Amygdala (tissue), 56 donors: ENCODE measurements at regions not wholly inside any gene's neighbourhood (a gene's known extent, or its start where the extent isn't known, plus 50 kb on each side); places are given as distances from the start of the nearest gene placed in this dataset.
"Not testable (repeated sequence)": the region's sequence is repeated elsewhere in the genome, so short reads cannot be mapped to it uniquely, and the experiment has no call there.

Experiments used
- DNase-seq, 56 donors: peaks; one replicate each; lab custom pipeline; 2025; lab: John Stamatoyannopoulos, UW

DNA sequence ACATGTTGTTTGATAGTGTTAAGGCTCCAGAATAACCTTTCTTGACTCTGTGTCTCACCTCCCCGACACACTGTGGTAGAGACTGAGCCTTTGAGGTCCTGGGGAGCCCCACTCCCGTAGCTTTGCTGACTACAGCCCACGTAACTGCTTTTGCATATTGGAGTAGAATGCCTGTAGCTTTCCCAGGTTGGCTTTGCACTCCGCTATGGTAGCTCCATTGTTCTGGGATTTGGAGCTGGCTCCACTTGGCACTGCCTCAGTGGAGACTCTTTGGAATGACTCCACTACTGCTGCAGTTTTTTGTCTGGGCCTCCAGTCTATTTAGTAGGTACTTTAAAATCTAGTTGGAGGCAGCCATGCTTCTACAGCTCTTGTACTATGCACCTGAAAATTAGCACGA, 56.2 kb upstream of the ANXA1 start:
- peak in 13 of 56 donors; percentile 1 to 44 (median 7) for DNase-seq

DNA sequence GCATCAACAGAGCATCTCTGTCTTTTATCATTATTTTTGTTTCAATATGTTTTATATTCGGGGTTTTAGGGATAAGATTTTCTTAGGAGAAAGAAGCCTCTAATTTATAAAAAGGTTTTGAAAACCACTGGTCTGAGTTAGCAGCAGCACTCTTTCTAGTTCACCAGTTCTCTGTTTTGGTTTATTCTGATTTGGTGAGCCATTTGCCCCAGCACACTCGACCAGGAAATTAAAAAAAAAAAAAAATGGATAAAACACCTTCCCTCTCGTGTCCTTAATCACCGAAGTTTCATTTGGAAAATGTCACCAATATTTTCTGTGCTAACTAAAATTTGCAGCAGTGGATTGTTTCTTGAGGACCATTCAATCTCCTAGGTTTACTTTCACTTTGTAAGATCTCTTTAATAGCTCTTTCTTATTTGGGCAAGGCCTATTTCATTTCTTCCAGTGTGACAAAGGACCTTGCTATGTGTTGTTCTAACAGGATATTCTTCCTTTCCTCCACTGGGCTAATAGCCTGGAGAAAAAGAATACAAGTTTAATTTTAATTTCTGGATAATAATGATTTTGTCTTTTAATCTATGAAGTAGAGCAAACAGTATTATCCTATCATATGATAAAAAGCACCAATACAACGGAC, 57.8 kb upstream of the ANXA1 start:
- no peak for DNase-seq

DNA sequence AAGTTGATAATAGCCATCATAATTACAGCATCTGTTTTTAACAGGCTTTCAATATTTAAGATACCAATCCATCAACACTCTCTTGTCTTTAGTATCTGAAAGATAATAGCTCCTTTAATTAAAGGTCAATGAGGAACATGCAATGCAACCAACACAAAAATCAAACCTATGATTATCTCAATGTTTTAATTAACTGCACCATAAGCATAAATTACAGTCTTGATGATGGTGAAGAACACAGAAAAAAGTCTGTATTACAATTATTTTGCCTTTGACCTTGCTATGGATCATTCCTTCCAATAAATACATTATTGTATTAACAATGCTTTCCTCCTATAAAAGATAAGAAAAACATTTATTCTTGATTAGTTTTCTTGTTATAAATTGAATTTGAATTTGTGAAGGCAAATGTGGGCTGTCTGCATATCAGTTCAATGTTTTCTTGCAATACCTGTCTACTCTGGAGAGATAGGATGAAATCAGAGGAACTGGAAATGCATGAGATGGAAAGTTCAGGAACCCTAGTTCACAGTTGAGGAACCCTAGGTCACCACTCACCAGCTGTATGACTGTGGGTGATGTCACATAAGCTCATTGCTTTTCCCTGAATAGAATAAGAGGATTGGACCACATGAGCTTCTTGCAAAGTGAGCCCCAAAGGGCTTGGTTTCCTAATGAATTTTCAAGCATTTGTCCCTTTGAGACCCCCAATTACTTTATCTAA, 58.5 kb upstream of the ANXA1 start:
- DNase-seq, result no peak

DNA sequence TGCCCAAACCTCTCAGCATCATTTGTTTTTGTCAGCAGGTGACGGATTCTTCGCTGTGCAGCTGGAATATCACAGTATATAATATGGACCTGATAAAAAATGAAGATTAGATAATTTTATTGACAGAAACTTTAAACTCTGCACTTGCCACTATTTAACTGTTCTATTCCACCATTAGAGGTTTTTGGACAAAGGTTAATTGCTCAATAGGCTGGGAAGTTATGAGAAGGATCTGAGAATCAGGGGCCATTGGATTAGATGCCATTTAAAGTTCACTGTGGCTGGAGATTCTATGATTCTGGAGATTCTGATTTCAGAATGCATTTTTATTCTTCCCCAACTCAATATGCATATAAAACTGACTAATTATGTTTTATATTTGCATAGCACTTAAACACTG, 59.8 kb upstream of the ANXA1 start:
- DNase-seq, result no peak

DNA sequence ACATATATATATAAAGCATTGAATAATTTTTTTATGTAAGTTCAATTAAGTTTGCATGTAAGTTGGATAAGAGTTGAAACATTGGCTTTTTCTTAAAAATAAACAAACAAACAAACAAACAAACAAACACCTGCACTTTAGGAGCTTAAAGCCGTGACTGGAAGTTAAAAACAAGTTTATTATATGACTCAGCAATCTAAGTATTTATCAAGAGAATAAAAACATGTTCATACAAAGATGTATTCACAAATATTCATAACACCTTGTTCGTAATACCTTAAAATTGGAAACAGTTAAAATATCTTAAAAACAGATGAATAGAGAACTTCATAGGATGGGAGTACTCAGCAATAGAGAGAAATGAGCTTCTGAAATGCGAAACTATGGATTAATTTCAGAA, 61.5 kb upstream of the ANXA1 start:
- DNase-seq, result no peak

DNA sequence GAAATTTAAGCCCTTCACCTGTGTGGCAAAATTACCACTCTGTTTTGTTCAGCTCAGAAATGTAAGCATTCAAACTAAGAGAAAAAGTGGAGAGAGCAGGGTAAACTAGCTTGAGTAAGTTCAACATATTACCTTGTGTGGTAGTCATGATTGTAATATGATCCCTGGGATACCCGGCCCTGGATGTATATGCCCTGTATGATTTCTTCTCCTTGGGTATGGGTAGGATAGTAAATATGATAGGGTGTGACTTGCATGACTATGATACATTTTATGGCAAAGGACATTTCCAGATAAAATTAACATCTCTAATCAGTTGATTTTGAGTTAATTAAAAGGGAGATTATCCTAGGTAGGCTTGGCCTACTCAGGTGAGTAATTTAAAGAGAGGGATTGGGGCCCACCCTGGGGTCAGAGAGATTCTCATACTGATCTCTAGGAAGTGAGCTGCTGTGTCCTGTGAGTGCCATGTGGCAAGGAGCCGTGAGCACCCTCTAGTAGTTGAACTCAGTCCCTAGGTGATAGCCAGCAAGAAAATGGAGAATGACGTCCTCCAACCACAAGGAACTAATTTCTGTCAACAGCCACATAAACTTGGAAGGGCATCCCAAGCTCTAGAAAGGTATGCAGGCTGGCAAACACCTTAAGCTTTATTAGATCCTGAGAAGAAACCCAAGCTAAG, 62.2 kb upstream of the ANXA1 start:
- no peak for DNase-seq

DNA sequence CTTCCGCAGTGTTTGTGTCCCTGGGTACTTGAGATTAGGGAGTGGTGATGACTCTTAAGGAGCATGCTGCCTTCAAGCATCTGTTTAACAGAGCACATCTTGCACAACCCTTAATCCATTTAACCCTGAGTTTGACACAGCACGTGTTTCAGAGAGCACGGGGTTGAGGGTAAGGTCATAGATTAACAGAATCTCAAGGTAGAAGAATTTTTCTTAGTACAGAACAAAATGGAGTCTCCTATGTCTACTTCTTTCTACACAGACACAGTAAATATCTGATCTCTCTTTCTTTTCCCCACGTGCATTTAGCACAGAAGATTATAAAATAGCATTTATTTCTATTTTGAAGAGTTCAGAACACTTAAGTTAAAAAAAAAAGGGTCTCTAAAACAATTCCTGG, 63.8 kb upstream of the ANXA1 start:
- not testable (repeated sequence) for DNase-seq

DNA sequence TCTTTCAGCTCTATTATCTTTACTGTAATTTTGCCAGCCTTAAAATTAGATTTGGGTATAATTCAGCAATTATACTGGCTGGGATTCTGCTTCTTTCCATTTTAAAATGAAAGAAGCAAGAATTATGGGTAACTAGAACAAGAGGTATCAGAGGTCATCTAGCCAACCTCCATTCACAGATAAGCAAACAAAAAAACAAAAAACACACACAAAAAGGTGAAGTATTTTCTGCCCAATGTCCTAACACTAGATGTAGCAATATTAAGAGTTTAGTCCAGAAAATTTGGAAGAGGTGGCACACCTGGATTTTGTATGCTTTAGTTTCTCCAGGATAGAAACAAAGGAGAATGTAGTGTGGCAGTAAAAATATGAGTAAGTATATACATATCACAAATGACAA, 68.1 kb upstream of the ANXA1 start:
- DNase-seq, result no peak

DNA sequence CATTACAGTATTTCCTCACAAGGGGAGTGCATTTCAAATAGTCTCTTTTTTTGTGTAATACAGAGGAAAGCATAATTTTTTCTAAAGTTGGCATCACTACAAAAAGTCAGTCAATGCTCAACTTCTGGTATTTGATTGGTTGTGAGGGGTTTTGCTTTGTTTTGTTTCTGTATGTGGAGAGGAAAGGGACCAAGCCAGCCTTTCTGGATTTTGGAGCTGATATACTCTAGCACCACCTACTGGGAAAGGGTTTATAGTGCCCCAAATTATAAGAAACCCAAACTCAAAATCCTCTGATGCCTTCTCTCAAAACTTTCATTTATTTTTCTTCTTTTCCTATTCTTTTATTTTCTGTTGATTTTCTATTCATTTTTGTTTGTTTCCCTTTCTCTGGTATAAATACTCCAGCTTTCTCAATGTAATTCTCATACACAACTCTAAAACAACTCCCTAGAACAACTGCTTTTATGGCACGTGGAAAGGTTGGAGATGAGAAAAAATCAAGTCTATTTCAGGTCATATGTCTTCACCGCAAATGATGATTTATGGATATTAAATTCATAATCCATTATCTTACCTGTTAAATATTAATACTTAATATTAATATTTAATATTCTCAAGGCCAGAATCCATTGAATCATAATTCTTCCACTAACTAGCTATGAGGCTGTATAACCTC, 69.5 kb upstream of the ANXA1 start:
- peak in 5 of 56 donors; percentile 1 to 18 (median 3) for DNase-seq

DNA sequence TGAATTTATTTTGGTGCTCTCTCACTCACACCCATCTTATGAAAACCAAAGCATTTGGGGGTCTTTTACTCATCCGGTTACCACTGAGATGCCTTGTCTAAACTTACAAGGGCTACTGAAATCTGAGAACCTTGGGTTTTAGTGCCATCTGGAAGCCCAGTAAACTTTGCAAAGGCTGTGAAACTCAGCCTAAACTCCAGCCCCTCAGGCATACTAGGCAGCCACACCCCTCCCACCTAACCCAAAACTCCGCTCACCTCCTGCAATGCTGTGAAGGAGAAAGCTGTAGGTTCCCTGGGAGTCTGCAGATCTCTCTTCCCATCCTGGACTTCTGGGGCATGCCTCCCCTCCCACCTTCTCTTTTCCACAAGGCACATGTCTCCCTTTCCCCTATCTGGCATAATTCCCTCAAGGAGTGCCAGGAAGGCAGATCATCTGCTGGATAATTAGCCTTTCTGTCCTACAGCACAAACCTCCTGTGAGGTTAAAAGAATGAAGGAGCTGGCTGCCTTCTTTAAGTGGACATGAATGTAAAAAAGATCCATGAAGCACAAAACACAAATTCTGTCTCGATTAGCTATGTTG, 71.5 kb upstream of the ANXA1 start:
- DNase-seq, result no peak

DNA sequence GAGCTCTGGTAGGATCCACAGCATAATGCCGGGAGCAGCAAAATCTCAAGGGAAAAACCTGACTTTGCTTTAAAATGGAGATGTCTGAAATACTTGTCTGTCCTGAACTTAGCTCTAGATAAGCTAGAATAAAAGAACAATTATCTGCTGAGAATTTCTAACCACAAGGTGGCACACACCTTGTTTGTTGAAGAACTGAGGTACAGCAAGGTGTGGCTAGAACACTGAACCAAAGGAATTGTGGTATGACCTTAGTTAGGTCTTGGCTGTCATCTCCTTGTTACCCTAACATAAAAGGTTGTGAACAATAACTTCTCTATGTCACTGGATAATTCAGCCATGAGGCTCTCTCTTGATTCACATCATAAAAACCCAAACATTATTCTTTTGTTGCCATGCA, 72.3 kb upstream of the ANXA1 start:
- no peak for DNase-seq

DNA sequence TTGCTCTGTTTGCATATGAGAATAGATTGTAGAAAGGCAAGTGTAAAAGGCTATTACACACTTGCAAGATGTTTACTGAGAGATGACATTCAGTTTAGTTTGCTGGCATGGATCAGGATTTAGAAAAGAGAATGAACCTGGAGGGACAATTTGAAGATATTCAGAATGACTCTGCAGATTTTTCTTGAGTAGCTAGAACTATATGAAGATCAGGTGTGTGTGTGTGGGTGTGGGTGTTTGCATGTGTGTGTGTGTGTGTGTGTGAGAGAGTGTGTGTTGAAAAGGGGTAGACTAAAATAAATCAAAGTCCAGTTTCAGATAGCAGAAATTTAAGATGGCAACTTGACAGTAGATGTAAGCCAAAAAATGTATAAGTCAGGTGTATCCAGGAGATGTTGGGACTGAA, 74.0 kb upstream of the ANXA1 start:
- no peak for DNase-seq

DNA sequence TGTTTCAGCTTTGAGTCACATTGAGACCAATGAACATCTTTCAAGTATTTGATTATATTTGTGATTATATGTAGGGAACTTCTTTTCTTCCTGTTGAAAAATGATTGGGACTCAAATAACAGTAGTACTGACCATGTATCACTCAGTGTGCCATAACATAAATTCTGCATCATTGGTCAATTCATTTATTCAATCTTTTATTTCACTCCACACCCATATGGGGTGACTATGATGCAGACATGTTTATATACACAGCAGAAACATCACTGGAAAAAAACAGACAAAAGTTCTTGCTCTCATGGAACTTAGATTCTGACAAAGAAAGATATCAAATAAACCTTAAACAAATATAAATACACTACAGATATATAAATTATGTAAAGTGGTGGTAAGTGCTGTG, 74.7 kb upstream of the ANXA1 start:
- no peak for DNase-seq

DNA sequence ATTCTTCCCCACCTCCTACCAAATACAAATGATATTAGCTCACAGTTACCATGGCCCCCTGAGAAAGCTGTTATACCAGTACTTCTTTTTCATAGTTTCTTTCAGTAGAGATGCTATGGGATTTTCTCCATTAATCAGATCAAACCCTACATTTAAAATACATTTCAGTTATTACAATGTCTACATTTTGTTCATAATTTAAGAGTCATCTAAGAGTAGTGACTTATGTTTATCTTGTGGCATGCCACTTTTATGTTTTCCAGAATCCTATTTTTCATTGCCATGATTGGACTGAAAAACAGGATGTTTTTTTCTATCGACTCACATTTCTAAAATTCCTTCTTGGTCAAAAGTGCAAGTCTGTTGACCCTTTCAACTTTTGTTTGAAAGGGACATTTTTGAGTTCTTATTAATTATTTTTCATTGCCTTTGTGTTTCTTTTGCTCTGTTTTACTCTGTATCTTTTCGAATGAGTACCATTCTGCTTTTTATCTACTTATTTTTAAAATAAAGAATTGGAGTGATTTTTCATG, 77.4 kb upstream of the ANXA1 start:
- DNase-seq, result no peak

DNA sequence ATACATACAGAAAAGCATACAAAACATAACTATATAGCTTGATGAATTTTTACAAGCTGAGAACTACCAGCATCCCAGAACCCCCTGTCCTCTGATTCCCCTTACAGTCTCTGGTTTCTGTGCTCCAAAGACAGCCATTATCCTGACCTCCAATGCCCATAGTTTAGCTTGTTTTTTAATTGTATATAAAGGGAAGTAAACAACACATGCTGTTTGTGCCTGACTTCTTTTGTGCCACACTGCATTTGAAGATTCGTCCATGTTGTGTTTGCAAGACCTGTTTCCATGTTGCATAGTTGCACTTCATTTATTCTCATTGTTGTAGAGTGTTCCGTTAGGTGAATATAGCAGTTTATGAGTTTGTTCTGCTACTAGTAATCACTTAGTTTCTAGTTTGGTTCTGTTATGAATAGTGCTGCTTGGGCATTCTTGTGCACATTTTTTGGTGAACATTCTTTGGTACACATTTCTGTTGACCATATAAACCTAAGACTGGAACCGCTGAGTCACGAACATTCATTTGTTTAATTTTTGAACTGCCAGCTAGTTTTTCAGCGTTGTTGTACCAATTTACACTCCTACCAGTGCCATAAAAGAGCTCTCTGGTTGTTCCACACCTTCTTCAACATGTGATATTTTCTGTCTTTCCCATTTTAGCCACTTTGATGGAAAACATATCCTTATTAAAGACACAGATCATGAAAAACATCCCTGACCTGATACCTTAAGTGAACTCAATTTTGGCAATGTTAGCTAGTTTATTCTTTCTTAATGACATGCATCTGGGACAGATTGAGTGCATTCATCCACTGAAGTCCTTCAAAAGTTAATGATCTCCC, 78.1 kb upstream of the ANXA1 start:
- DNase-seq, result no peak

DNA sequence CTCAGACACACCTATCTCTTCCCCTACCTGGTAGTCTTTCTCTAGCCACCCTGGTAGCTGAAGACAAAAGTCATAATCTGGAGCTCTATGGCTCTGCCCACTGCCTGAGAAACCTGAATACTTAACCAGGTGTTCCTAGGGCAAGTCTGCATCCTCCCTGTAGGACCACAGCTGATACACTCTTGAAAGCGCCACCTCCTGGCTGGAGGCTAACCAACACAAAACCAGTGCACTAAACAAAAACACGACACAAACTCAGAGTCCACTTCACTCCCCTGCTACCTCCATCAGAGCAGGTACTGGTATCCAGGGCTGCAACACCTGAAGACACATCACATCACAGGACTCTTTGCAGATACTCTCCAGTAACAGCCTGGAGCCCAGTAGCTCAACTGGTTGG, 84.6 kb upstream of the ANXA1 start:
- no peak for DNase-seq

DNA sequence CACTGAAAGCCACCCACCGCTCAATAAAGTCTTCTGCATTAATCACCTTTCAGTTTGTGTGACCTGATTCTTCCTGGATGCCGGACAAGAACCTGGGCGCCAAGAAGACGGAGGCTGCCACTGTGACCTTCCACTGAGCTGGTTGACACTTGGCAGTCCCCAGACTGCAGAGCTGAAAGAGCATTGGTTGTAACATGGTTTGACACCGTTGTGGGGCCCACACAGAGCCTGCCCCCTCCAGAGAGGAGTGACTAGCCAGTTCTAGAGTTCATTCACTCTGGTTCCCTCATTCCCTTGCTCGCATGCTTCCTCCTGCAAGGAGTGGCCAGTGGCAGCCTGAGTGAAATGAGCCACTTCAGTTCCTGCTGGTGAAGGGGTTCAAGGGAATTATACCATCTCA, 86.2 kb upstream of the ANXA1 start:
- DNase-seq, result peak in 15 of 56 donors; percentile 2 to 61 (median 9)

DNA sequence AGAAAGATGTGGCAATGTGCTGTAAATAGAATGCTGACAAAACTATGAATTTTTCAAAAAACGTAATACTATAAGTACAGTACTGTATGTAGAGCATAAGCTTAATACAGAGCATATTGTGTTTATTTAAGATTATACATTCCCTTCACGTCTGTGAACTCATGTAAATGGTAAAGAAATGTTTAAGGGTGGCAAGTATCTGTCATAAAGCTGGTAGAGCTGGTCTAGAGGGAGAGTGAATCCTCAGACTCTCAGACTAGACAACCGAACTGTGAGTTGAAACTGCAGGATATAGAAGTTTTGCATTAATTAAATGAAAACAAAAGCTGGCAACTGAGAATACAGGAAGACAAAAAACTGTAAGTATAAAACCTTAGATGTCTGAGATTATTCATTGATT, 87.3 kb upstream of the ANXA1 start:
- no peak for DNase-seq

DNA sequence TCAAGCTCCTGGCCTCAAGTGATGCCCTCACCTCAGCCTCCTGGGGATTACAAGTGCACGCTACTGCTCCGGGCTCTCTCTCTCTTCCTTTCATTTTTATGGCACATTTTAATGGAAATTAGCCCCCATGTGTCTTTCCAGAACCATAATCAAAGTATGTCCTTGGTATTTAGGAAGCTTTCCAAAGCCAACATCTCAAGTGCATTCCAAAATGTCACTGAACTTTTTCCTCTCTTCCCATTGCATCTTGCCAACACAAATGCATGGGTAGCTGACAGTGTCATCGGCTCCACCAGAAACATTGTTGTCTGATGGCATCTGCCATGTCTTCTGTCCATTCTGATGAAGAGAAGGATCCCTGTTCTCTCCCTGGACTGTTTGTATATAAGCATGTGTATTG, 90.5 kb upstream of the ANXA1 start:
- no peak for DNase-seq

DNA sequence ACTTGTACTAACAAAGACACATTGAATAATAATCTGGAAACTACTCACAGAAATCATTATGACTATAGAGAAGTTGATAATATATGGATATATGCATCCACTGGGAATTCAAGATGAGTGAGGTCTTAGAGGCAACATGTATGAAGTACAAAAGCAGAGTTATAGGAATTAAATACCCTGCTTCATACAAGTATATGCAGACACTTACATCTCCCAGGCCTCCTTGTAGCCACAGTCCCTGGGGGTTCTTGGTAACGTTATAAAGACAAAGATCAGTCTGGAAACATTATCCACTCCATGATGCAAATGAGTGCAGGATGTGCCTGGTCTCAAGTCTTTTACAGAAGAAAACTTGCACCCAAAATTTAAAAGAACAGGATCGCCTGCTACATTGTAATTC, 92.4 kb upstream of the ANXA1 start:
- no peak for DNase-seq
